ENCODE measurements at regions not wholly inside any gene's neighbourhood (a gene's known extent, or its start where the extent isn't known, plus 50 kb on each side); places are given as distances from the start of the nearest gene placed in this dataset.

GRCh38 chr10:110394296-110394695 is 89.6 kb upstream of the SMNDC1 start (continued):
- TF ChIP-seq CREB1 (CRISPR knock-in tag; IDR thresholded peaks at IDR 0.05; ENCODE audit: low read depth) (no peak), EZH2 (IDR thresholded peaks at IDR 0.05; ENCODE audit: low read depth, unreplicated experiment) (no peak)

GRCh38 chr10:110394898-110395297 is 90.2 kb upstream of the SMNDC1 start:
- H3K27ac ChIP-seq (ENCODE audit: low read depth), result no peak overlapping the region
- no peak overlapping the region for H3K4me3 ChIP-seq
- DNase-seq (ENCODE audit: low spot score), result no peak
- no peak overlapping the region for H2AFZ ChIP-seq
- H3K79me2 ChIP-seq (replicated peaks; ENCODE audit: insufficient read depth), result no peaks in the 10 kb centered on the region
- Mint-ChIP-seq H3K27ac (no peak overlapping the region), H3K36me3 (ENCODE audit: low read depth) (no peaks in the 10 kb centered on the region; the same call in 2 of the 3 replicates), H3K4me3 (no peak overlapping the region), H3K9me3 (no peaks in the 10 kb centered on the region), H3K4me1 (peaks cover 35% of the 10 kb centered on the region), H3K27me3 (ENCODE audit: insufficient read depth, low read depth, poor library complexity) (peaks cover 8% of the 10 kb centered on the region)
- no peaks in the 10 kb centered on the region for H3F3A ChIP-seq (replicated peaks; ENCODE audit: low read depth)
- TF ChIP-seq JUNB (IDR thresholded peaks at IDR 0.05; ENCODE audit: unreplicated experiment) (no peak), POLR2AphosphoS5 (IDR thresholded peaks at IDR 0.05; ENCODE audit: low read depth) (no peak), EZH2 (IDR thresholded peaks at IDR 0.05; ENCODE audit: low read depth, unreplicated experiment) (no peak), ZNF331 (CRISPR knock-in tag; IDR thresholded peaks at IDR 0.05; ENCODE audit: low read depth) (no peak), ZNF114 (CRISPR knock-in tag; IDR thresholded peaks at IDR 0.05) (no peak), EZH2phosphoT487 (IDR thresholded peaks at IDR 0.05; ENCODE audit: unreplicated experiment) (no peak), NANOG (IDR thresholded peaks at IDR 0.05; ENCODE audit: borderline replicate concordance) (no peak), REST (IDR thresholded peaks at IDR 0.05; ENCODE audit: unreplicated experiment) (no peak), ETS1 (IDR thresholded peaks at IDR 0.05) (no peak), CREB1 (CRISPR knock-in tag; IDR thresholded peaks at IDR 0.05; ENCODE audit: low read depth) (no peak), STAT1 (IDR thresholded peaks at IDR 0.05; ENCODE audit: unreplicated experiment) (no peak)
- TF ChIP-seq, protein P1, sequence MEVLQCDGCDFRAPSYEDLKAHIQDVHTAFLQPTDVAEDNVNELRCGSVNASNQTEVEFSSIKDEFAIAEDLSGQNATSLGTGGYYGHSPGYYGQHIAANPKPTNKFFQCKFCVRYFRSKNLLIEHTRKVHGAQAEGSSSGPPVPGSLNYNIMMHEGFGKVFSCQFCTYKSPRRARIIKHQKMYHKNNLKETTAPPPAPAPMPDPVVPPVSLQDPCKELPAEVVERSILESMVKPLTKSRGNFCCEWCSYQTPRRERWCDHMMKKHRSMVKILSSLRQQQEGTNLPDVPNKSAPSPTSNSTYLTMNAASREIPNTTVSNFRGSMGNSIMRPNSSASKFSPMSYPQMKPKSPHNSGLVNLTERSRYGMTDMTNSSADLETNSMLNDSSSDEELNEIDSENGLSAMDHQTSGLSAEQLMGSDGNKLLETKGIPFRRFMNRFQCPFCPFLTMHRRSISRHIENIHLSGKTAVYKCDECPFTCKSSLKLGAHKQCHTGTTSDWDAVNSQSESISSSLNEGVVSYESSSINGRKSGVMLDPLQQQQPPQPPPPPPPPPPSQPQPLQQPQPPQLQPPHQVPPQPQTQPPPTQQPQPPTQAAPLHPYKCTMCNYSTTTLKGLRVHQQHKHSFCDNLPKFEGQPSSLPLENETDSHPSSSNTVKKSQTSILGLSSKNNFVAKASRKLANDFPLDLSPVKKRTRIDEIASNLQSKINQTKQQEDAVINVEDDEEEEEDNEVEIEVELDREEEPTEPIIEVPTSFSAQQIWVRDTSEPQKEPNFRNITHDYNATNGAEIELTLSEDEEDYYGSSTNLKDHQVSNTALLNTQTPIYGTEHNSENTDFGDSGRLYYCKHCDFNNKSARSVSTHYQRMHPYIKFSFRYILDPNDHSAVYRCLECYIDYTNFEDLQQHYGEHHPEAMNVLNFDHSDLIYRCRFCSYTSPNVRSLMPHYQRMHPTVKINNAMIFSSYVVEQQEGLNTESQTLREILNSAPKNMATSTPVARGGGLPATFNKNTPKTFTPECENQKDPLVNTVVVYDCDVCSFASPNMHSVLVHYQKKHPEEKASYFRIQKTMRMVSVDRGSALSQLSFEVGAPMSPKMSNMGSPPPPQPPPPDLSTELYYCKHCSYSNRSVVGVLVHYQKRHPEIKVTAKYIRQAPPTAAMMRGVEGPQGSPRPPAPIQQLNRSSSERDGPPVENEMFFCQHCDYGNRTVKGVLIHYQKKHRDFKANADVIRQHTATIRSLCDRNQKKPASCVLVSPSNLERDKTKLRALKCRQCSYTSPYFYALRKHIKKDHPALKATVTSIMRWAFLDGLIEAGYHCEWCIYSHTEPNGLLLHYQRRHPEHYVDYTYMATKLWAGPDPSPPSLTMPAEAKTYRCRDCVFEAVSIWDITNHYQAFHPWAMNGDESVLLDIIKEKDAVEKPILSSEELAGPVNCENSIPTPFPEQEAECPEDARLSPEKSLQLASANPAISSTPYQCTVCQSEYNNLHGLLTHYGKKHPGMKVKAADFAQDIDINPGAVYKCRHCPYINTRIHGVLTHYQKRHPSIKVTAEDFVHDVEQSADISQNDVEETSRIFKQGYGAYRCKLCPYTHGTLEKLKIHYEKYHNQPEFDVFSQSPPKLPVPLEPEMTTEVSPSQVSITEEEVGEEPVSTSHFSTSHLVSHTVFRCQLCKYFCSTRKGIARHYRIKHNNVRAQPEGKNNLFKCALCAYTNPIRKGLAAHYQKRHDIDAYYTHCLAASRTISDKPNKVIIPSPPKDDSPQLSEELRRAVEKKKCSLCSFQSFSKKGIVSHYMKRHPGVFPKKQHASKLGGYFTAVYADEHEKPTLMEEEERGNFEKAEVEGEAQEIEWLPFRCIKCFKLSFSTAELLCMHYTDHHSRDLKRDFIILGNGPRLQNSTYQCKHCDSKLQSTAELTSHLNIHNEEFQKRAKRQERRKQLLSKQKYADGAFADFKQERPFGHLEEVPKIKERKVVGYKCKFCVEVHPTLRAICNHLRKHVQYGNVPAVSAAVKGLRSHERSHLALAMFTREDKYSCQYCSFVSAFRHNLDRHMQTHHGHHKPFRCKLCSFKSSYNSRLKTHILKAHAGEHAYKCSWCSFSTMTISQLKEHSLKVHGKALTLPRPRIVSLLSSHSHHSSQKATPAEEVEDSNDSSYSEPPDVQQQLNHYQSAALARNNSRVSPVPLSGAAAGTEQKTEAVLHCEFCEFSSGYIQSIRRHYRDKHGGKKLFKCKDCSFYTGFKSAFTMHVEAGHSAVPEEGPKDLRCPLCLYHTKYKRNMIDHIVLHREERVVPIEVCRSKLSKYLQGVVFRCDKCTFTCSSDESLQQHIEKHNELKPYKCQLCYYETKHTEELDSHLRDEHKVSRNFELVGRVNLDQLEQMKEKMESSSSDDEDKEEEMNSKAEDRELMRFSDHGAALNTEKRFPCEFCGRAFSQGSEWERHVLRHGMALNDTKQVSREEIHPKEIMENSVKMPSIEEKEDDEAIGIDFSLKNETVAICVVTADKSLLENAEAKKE (CRISPR knock-in tag; IDR thresholded peaks at IDR 0.05), result no peak
- TF ChIP-seq, protein P2, sequence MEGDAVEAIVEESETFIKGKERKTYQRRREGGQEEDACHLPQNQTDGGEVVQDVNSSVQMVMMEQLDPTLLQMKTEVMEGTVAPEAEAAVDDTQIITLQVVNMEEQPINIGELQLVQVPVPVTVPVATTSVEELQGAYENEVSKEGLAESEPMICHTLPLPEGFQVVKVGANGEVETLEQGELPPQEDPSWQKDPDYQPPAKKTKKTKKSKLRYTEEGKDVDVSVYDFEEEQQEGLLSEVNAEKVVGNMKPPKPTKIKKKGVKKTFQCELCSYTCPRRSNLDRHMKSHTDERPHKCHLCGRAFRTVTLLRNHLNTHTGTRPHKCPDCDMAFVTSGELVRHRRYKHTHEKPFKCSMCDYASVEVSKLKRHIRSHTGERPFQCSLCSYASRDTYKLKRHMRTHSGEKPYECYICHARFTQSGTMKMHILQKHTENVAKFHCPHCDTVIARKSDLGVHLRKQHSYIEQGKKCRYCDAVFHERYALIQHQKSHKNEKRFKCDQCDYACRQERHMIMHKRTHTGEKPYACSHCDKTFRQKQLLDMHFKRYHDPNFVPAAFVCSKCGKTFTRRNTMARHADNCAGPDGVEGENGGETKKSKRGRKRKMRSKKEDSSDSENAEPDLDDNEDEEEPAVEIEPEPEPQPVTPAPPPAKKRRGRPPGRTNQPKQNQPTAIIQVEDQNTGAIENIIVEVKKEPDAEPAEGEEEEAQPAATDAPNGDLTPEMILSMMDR (conservative IDR thresholded peaks at IDR 0.05; ENCODE audit: low read depth in 2 of 2), result no peak
- H3K4me1 ChIP-seq (ENCODE audit: insufficient read depth), result peaks cover 8% of the 10 kb centered on the region
- no peaks in the 10 kb centered on the region for H4K20me1 ChIP-seq (replicated peaks; ENCODE audit: insufficient read depth)
- no peaks in the 10 kb centered on the region for H3K9me2 ChIP-seq (ENCODE audit: insufficient read depth)
- H3K27me3 ChIP-seq (ENCODE audit: insufficient read depth), result no peaks in the 10 kb centered on the region
- H3K4me2 ChIP-seq, result no peak overlapping the region
- no peak for ATAC-seq
- H3K36me3 ChIP-seq (ENCODE audit: insufficient read depth), result no peaks in the 10 kb centered on the region

Data from GM23338 (cell line).